HG03175 (cell line): ENCODE measurements at regions not wholly inside any gene's neighbourhood (a gene's known extent, or its start where the extent isn't known, plus 50 kb on each side); places are given as distances from the start of the nearest gene placed in this dataset.
"Not testable (repeated sequence)": the region's sequence is repeated elsewhere in the genome, so short reads cannot be mapped to it uniquely, and the experiment has no call there.

Experiments used
- ATAC-seq: cut with Tn5 transposase; IDR thresholded peaks from one replicate; pipeline ENCODE4 v1.9.1; 2021; ENCODE audit warnings: mild to moderate bottlenecking, moderate library complexity; ENCODE audit not compliant: unreplicated experiment

DNA sequence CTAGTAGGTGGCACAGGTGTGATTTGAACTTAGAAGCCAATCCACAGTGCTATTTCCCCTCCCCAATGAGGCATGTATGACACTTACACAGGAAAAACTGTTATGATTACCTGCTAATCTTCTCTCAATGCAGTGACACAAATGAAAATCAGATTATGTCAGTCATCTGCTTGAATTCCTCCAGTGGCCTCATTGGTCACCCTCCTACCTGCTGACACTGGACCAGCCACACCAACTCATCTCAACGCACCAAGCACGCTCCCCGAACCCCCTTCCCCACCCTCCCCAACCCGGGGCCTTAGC, 82.2 kb upstream of the SEC11C start:
- ATAC-seq = no peak

DNA sequence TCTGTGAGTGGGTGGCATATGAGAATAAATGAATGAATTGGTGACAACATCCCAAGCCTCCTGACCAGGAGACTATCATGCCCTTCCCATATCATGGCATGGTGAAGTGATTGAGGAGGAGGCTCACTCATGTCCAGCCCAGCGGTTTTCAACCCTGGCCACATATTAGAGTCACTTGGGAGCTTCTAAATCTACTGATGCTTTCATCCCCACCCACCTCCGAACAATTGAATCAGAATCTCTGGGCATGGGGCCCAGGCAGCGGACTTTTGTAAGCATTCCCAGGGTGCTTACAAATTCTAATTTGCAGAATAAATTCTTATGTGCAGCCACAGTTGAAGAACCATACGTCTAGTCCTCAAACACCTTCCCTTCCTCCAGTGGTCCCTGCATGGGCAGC, 81.7 kb upstream of the SEC11C start:
- no peak for ATAC-seq

GRCh38 chr18:59059140-59059539, 80.5 kb upstream of the SEC11C start:
- no peak for ATAC-seq

DNA sequence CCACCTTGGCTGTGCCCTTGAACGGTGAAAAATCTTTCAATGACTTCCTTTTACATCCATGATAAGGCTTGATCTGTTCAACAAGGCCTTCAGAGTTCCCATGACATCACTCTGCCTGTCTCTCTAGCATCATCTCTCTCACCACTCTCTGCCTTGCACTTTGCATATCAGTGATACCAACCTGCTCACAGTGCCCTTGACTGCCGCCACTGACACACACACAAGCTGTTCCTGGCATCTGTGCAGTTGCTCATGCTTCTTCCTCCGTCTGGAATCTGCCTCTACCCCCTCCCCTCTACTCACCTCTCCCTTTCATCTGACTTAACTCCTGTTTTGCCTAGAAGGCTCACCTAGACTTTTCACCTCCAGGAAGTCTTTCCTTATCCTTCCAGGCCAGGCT, 79.1 kb upstream of the SEC11C start:
- ATAC-seq = no peak

DNA sequence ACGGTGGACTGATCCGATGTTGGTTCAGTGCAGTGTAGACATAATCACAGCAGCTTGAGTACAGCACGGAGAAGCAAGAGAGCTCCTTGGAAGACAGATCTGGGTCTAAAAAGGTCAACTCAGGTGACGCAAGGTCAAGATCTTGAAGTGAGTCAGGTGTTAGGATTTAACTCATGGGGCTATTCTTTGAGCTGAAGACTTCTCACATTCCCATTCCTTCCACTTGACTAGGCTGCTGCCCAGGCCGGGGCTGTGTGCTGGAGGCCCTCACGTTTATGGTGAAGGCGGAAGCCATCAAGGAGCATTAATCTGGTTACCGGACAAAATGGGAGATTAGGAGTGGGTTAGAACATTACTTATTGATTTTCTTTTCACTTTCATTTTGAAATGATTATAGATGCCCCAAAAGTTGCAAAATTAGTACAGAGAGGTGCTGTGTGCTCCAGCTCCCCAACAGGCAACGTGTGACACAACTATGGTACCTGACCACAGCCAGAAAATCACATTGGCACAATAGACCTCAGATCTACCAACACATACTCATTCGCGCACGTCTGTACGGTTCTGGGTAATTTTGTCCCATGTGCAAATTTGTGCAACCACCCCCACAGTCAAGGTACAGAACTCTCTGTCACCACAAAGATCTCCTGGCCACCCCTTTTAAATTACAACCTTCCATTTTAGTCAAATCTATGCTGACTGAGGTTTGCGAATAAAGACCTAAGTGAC, 77.6 kb upstream of the SEC11C start:
- no peak for ATAC-seq

GRCh38 chr18:59062643-59063006, 77.1 kb upstream of the SEC11C start:
- no peak for ATAC-seq

DNA sequence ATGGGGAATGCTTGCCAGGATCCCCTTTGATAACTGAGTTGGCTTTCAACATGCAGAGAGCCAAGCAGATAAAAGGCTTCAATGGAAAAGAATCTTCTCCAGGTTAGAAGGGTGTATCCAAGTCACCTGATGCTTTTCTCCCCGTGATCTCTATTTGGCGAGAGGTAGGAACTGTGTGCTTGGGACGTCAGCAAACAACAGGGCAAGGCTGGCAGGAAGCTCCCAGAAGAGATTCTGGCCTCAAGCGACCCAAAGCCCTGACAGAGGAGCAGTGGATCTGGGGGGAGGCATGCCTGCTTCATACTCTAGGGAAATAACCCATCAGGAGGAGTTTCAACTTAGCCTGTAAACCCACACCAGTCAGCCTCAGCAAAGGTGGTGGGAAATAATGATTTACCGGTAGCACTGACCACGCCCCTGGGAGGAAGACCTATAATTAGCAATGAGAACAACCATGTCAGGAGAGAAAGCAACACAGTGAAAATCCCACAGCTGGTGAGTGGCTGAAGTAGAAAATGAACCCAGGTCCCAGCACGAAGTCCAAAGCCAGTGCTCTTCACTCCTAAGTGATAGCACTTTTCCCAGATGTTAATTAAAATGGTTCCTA, 76.3 kb upstream of the SEC11C start:
- no peak for ATAC-seq

- ATAC-seq = no peak
These were observed 75.8 kb upstream of the SEC11C start for GRCh38 chr18:59063912-59064311.

GRCh38 chr18:59065684-59066083, 74.0 kb upstream of the SEC11C start:
- ATAC-seq = no peak

GRCh38 chr18:59067873-59068272, 71.8 kb upstream of the SEC11C start:
- ATAC-seq = no peak

GRCh38 chr18:59068276-59069071, 71.2 kb upstream of the SEC11C start:
- no peak for ATAC-seq

- peak; percentile 79 for ATAC-seq
These were observed 69.3 kb upstream of the SEC11C start for GRCh38 chr18:59070181-59070912.

- ATAC-seq = peak; percentile 61
These were observed 66.8 kb upstream of the SEC11C start for GRCh38 chr18:59072727-59073421.

DNA sequence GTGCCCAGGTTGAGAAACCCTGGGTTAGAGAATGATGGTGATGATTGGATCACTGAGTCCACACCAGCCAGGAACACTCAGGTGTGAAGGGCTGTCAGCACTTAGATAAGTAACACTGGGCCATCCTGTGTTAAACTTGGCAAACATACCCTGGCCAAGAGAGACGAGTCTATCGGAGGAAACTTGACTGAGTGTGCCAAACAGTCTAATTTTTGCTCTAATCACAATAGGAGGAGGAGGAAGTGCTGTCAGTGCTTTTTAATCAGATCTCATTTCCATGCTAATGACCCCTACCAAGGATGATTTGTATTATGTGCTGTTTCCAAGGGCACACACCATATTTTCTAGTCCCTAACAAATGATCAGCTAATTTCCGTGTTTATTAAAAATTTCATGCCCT, 63.8 kb upstream of the SEC11C start:
- no peak for ATAC-seq

DNA sequence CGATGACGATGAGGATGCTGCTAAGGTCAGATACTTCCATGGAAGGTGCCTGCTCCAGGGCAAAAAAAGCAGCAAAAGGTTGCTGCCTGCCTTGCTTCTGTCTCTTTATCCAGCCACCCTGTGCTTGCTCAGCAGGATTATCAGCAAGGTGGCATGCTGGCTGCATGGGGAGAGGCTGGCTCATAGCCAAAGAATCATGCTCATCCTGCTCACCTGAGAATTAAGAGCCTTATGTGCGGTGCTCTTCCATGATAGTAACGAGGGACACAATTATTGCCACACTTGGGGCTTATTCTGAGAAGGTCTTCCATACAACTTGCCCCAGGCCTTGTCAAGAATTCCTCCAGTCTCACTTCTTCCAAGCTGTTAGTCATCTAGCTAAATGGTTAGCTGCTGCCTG, 60.4 kb upstream of the SEC11C start:
- ATAC-seq = no peak

DNA sequence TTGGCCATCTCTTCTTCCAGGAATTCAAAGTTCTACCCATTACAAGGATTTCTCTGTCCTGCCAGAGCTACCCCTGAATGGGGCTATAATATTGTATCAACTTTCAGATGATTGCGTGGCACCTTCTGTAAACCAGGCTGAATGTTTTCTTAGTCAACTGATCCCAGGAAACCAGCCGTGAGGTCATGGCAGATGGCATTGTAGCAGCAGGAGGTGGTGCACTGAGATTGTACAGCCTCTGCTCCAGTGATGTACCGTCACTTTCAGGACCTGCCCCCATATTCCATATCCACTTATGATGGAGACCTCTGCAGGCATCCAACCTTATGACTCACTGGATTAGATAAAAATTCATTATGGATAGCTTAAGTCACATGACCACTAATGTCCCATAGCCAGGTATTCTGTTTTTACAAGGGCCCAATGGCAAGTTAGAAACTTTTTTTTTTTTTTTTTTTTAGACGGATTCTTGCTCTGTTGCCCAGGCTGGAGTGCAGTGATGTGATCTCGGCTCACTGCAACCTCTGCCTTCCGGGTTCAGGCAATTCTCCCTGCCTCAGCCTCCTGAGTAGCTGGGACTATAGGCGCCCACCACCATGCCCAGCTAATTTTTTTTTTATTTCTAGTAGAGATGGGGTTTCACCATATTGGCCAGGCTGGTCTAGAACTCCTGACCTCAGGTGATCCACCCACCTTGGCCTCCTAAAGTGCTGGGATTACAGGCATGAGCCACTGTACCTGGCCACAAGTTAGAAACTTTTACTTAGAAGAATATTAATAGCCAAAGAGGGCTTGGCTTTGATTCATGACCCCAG, 59.8 kb upstream of the SEC11C start:
- not testable (repeated sequence) for ATAC-seq

- ATAC-seq = no peak
These were observed 56.4 kb upstream of the SEC11C start for GRCh38 chr18:59083136-59083818.

- no peak for ATAC-seq
These were observed 54.4 kb upstream of the SEC11C start for GRCh38 chr18:59085126-59085794.

DNA sequence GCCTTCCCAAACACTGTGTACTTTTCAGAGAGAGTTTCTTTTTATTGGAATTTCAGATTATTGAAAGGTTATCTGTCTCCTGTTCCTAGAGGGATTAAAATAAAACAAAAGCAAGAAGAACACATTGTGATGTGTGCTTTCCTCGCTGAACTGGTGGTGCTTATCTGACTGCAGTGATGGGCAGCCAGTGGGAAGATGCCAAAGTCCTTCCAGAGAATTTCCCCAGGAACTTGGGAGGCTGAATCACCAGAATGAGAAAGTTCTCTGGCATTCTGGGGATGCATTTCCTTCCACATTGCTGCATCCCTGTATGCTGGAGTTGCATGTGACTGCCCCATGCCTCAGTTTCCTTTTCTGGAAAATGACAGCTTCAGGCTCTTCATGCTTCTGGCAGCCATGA, 53.9 kb upstream of the SEC11C start:
- ATAC-seq = no peak
